ENCODE measurements at regions not wholly inside any gene's neighbourhood (a gene's known extent, or its start where the extent isn't known, plus 50 kb on each side); places are given as distances from the start of the nearest gene placed in this dataset.

DNA sequence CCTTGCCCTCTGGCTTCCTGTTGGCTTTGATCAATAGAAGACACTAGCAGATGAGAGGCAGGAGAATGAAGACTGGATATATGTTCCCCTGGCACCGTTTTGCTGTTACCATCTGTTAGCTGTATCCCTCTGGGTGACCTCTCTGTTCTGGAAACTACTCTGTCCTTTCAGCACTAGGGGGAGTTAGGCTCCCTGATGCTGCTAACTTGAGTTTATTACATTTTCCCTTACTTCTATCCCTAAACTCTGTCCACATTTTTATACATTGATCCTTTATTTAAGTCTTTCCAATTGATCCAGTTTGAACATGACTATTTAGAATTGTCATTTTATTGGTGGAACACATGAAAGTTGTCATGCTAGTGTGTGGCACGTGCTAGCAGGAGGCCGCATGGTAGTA, 1014.3 kb upstream of the CDH2 start:
- CTCF ChIA-PET (ENCODE audit: low intra/inter-chr PET ratio, low total read pairs): no interaction called here

More for the DNA sequence above, 1014.3 kb upstream of the CDH2 start:
- intact Hi-C loops (cut with micrococcal nuclease; ENCODE audit: unreplicated experiment) (no loop called here), in situ Hi-C loops (cut with HindIII; ENCODE audit: extremely low pct_ligation_motif_present, low pct_unique_long_range_greater_than_20kb) (no loop called here)
- FAIRE-seq (no peak), DNase-seq (ENCODE audit: low spot score) (peak; percentile 1), ATAC-seq (peak; percentile 60)
- no peaks in the 10 kb centered on the region for H3K79me2 ChIP-seq (ENCODE audit: insufficient read depth, low read length)
- H3K9ac ChIP-seq (ENCODE audit: insufficient read depth, low read depth, low read length): no peak overlapping the region
- H3K4me2 ChIP-seq (ENCODE audit: low read depth, low read length): no peak overlapping the region
- no peaks in the 10 kb centered on the region for H3K36me3 ChIP-seq (replicated peaks in 1 of 2; ENCODE audit: control insufficient read depth in 1 of 2, insufficient read depth in 2 of 2, low read length in 2 of 2)
- WGBS (ENCODE audit: low lambda C conversion rate): 35% methylated on average over 3 of the region's 3 CpGs
- no peak overlapping the region for H2AFZ ChIP-seq (ENCODE audit: low read length)
- H3K27ac ChIP-seq (ENCODE audit: extremely low read length, insufficient read depth, low read length): no peak overlapping the region
- no peaks in the 10 kb centered on the region for H3K4me1 ChIP-seq (ENCODE audit: insufficient read depth, low read length)
- 0 out of 2 replicates have a peak, but pooled peaks have one; percentile 22 for TF ChIP-seq STAG1 (CRISPR knock-in tag; IDR thresholded peaks at IDR 0.05)
- TF ChIP-seq, protein P1, sequence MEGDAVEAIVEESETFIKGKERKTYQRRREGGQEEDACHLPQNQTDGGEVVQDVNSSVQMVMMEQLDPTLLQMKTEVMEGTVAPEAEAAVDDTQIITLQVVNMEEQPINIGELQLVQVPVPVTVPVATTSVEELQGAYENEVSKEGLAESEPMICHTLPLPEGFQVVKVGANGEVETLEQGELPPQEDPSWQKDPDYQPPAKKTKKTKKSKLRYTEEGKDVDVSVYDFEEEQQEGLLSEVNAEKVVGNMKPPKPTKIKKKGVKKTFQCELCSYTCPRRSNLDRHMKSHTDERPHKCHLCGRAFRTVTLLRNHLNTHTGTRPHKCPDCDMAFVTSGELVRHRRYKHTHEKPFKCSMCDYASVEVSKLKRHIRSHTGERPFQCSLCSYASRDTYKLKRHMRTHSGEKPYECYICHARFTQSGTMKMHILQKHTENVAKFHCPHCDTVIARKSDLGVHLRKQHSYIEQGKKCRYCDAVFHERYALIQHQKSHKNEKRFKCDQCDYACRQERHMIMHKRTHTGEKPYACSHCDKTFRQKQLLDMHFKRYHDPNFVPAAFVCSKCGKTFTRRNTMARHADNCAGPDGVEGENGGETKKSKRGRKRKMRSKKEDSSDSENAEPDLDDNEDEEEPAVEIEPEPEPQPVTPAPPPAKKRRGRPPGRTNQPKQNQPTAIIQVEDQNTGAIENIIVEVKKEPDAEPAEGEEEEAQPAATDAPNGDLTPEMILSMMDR (CRISPR knock-in tag; IDR thresholded peaks at IDR 0.05): peak; percentile 44
- TF ChIP-seq, protein P2, sequence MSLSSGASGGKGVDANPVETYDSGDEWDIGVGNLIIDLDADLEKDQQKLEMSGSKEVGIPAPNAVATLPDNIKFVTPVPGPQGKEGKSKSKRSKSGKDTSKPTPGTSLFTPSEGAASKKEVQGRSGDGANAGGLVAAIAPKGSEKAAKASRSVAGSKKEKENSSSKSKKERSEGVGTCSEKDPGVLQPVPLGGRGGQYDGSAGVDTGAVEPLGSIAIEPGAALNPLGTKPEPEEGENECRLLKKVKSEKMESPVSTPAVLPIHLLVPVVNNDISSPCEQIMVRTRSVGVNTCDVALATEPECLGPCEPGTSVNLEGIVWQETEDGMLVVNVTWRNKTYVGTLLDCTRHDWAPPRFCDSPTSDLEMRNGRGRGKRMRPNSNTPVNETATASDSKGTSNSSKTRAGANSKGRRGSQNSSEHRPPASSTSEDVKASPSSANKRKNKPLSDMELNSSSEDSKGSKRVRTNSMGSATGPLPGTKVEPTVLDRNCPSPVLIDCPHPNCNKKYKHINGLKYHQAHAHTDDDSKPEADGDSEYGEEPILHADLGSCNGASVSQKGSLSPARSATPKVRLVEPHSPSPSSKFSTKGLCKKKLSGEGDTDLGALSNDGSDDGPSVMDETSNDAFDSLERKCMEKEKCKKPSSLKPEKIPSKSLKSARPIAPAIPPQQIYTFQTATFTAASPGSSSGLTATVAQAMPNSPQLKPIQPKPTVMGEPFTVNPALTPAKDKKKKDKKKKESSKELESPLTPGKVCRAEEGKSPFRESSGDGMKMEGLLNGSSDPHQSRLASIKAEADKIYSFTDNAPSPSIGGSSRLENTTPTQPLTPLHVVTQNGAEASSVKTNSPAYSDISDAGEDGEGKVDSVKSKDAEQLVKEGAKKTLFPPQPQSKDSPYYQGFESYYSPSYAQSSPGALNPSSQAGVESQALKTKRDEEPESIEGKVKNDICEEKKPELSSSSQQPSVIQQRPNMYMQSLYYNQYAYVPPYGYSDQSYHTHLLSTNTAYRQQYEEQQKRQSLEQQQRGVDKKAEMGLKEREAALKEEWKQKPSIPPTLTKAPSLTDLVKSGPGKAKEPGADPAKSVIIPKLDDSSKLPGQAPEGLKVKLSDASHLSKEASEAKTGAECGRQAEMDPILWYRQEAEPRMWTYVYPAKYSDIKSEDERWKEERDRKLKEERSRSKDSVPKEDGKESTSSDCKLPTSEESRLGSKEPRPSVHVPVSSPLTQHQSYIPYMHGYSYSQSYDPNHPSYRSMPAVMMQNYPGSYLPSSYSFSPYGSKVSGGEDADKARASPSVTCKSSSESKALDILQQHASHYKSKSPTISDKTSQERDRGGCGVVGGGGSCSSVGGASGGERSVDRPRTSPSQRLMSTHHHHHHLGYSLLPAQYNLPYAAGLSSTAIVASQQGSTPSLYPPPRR (CRISPR knock-in tag; IDR thresholded peaks at IDR 0.05; ENCODE audit: borderline replicate concordance): no peak
- TF ChIP-seq RFXANK (CRISPR knock-in tag; IDR thresholded peaks at IDR 0.05): no peak
- TF ChIP-seq ZNF768 (CRISPR knock-in tag; IDR thresholded peaks at IDR 0.05): peak; percentile 63; the same call in 1 of the 2 replicates
- H3K4me3 ChIP-seq (replicated peaks in 1 of 3; ENCODE audit: insufficient read depth in 1 of 3, low read depth in 2 of 3, low read length in 3 of 3): no peak overlapping the region
- no peaks in the 10 kb centered on the region for H3K9me3 ChIP-seq (ENCODE audit: low read length)
- BruUV-seq (replicated peaks): no TSS peak
- H4K20me1 ChIP-seq (ENCODE audit: insufficient read depth, low read length): no peaks in the 10 kb centered on the region
- POLR2A ChIA-PET: no interaction called here
- no peaks in the 10 kb centered on the region for H3K27me3 ChIP-seq (ENCODE audit: control insufficient read depth in 1 of 2, insufficient read depth in 2 of 2, low read length in 2 of 2)
